PC-3 (cell line): ENCODE measurements at regions not wholly inside any gene's neighbourhood (a gene's known extent, or its start where the extent isn't known, plus 50 kb on each side); places are given as distances from the start of the nearest gene placed in this dataset.

Experiments
- ATAC-seq: fragments of 200-7000 bp; cut with Tn5 transposase; 2 replicates; pipeline ENCODE4 v1.9.1; 2020; ENCODE audit warnings: mild to moderate bottlenecking, moderate library complexity
- BruUV-seq: library from RNA; stranded (reverse); fragments of 400-500 nt; replicated peaks from 2 replicates; lab custom pipeline; 2021; lab: Mats Ljungman, UMichigan
- CTCF ChIA-PET: fragments of 300-600 bp; sonication (Branson Sonifier 250); formaldehyde crosslinking; loops from one replicate; lab custom pipeline; 2022; ENCODE audit warnings: antibody characterized with exemption; lab: Charles Lee
- POLR2A ChIA-PET: fragments of 300-600 bp; sonication (Branson Sonifier 250); formaldehyde crosslinking; loops from one replicate; lab custom pipeline; 2022; ENCODE audit warnings: antibody characterized with exemption; ENCODE audit not compliant: unreplicated experiment; lab: Charles Lee
- DNase-seq: peaks from one replicate; pipeline ENCODE4 v3.0.0-alpha.2; 2015
- H2AFZ ChIP-seq: fragments of 300-600 bp; sonication (generic); 2 replicates; pipeline ENCODE4 v1.6.0; 2016; ENCODE audit warnings: antibody characterized with exemption, low read length
- H3F3A ChIP-seq: fragments of 300-600 bp; sonication (generic); one replicate; pipeline ENCODE4 v1.6.0; 2017; ENCODE audit warnings: antibody characterized with exemption, low read length, control low read depth, mild to moderate bottlenecking; ENCODE audit not compliant: unreplicated experiment
- H3K27ac ChIP-seq: fragments of 300-600 bp; sonication (generic); 2 replicates; pipeline ENCODE4 v1.5.1; 2016; ENCODE audit warnings: mild to moderate bottlenecking, low read length
- H3K27me3 ChIP-seq: fragments of 300-600 bp; sonication (generic); 2 replicates; pipeline ENCODE4 v1.6.1; 2016; ENCODE audit warnings: low read length, mixed read lengths
- H3K36me3 ChIP-seq: fragments of 300-600 bp; sonication (generic); 2 replicates; pipeline ENCODE4 v1.6.1; 2016; ENCODE audit warnings: low read depth, mixed run types, low read length, mixed read lengths
- H3K4me1 ChIP-seq: fragments of 300-600 bp; sonication (generic); 2 replicates; pipeline ENCODE4 v1.5.1; 2016; ENCODE audit warnings: low read length; ENCODE audit not compliant: insufficient read depth
- H3K4me2 ChIP-seq: fragments of 300-600 bp; sonication (generic); 2 replicates; pipeline ENCODE4 v1.6.0; 2016; ENCODE audit warnings: low read length
- H3K4me3 ChIP-seq: fragments of 300-600 bp; sonication (generic); 2 replicates; pipeline ENCODE4 v1.5.1; 2016; ENCODE audit warnings: mild to moderate bottlenecking, low read length, mixed read lengths
- H3K79me2 ChIP-seq: fragments of 300-600 bp; sonication (generic); 2 replicates; pipeline ENCODE4 v1.6.1; 2017; ENCODE audit warnings: low read length, mixed read lengths
- H3K9ac ChIP-seq: fragments of 300-600 bp; sonication (generic); 2 replicates; pipeline ENCODE4 v1.6.0; 2016; ENCODE audit warnings: mild to moderate bottlenecking, low read length
- H3K9me2 ChIP-seq: fragments of 300-600 bp; sonication (generic); replicated peaks from 2 replicates; pipeline ENCODE4 v1.6.1; 2016; ENCODE audit warnings: mixed run types, low read length, mixed read lengths
- H3K9me3 ChIP-seq: fragments of 300-600 bp; sonication (generic); 2 replicates; pipeline ENCODE4 v1.6.1; 2016; ENCODE audit warnings: low read length, mixed read lengths
- H4K20me1 ChIP-seq: fragments of 300-600 bp; sonication (generic); 2 replicates; pipeline ENCODE4 v1.6.1; 2016; ENCODE audit warnings: low read length, mixed read lengths
- EZH2 ChIP-seq: fragments of 300-600 bp; sonication (generic); IDR thresholded peaks from one replicate; pipeline ENCODE4 v1.6.1; 2017; ENCODE audit warnings: antibody characterized with exemption, mild to moderate bottlenecking, low read length; ENCODE audit not compliant: unreplicated experiment
- EZH2phosphoT487 ChIP-seq: fragments of 300-600 bp; sonication (generic); IDR thresholded peaks from 2 replicates; pipeline ENCODE4 v1.6.1; 2018; ENCODE audit warnings: mild to moderate bottlenecking, antibody characterized with exemption, low read length, borderline replicate concordance
- intact Hi-C: fragments of 100-400 bp; cut with micrococcal nuclease; formaldehyde crosslinking; loops from 2 replicates; pipeline ENCODE4 v1.9.0; 2023
- TF ChIP-seq, protein P1 (sequence below): fragments of 300-600 bp; sonication (generic); conservative IDR thresholded peaks from 2 replicates; pipeline ENCODE4 v1.5.1; 2017; ENCODE audit warnings: antibody characterized with exemption, low read depth, mild to moderate bottlenecking, low read length

DNA sequence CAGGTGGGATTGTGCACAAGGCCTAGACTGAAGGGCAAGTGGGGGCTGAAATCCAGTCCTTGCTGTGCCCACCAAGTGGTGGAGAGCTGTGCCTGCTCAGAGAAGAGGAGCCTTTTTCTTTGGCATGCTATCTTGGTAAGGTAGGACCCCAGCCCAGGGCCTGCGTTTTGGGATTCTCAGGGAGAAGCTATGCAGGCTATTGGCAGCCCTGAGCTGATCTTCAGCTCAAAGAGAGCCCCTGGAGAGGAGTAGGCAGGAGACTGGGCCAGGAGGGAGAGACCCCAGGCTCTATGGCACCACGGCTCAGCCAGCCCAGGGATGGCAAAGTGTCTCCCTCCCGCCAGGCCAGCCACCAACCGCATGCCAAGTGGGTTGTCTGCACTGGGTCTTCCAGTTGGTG lies 119.2 kb upstream of the PCBD1 start:
- no peaks in the 10 kb centered on the region for H3F3A ChIP-seq
- H3K9ac ChIP-seq, result no peak overlapping the region
- POLR2A ChIA-PET, result interaction anchor here (0.5 kb wide), 1 partner anchor 503 kb away, joined by 4 read pairs; no protein-coding TSS in a partner anchor
- H3K9me2 ChIP-seq, result no peaks in the 10 kb centered on the region
- no peak overlapping the region for H3K4me3 ChIP-seq
- CTCF ChIA-PET, result no interaction called here
- no peaks in the 10 kb centered on the region for H3K36me3 ChIP-seq
- H2AFZ ChIP-seq, result no peak overlapping the region
- no peak overlapping the region for H3K27ac ChIP-seq
- TF ChIP-seq, protein P1, sequence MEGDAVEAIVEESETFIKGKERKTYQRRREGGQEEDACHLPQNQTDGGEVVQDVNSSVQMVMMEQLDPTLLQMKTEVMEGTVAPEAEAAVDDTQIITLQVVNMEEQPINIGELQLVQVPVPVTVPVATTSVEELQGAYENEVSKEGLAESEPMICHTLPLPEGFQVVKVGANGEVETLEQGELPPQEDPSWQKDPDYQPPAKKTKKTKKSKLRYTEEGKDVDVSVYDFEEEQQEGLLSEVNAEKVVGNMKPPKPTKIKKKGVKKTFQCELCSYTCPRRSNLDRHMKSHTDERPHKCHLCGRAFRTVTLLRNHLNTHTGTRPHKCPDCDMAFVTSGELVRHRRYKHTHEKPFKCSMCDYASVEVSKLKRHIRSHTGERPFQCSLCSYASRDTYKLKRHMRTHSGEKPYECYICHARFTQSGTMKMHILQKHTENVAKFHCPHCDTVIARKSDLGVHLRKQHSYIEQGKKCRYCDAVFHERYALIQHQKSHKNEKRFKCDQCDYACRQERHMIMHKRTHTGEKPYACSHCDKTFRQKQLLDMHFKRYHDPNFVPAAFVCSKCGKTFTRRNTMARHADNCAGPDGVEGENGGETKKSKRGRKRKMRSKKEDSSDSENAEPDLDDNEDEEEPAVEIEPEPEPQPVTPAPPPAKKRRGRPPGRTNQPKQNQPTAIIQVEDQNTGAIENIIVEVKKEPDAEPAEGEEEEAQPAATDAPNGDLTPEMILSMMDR, result no peak
- TF ChIP-seq EZH2, result no peak
- no peak for TF ChIP-seq EZH2phosphoT487
- intact Hi-C loops, result no loop called here
- H3K27me3 ChIP-seq, result peaks cover 23% of the 10 kb centered on the region
- H3K4me1 ChIP-seq, result no peaks in the 10 kb centered on the region
- ATAC-seq (no peak), DNase-seq (no peak)
- no peak overlapping the region for H3K4me2 ChIP-seq
- no peaks in the 10 kb centered on the region for H3K79me2 ChIP-seq
- H3K9me3 ChIP-seq, result no peaks in the 10 kb centered on the region
- H4K20me1 ChIP-seq, result no peaks in the 10 kb centered on the region
- no TSS peak for BruUV-seq

GRCh38 chr10:71008150-71008549 lies 119.8 kb upstream of the PCBD1 start:
- ChIA-PET CTCF (no interaction called here), POLR2A (no interaction called here)
- Histone ChIP-seq H4K20me1 (no peaks in the 10 kb centered on the region), H3K4me2 (no peak overlapping the region), H3K27ac (no peak overlapping the region), H3K36me3 (no peaks in the 10 kb centered on the region), H3K9me2 (no peaks in the 10 kb centered on the region), H3K27me3 (peaks cover 23% of the 10 kb centered on the region), H3K79me2 (no peaks in the 10 kb centered on the region), H3F3A (no peaks in the 10 kb centered on the region), H2AFZ (no peak overlapping the region), H3K9ac (no peak overlapping the region), H3K4me3 (no peak overlapping the region), H3K4me1 (no peaks in the 10 kb centered on the region), H3K9me3 (no peaks in the 10 kb centered on the region)
- no TSS peak for BruUV-seq
- TF ChIP-seq, protein P1, result no peak
- TF ChIP-seq EZH2phosphoT487 (no peak), EZH2 (no peak)
- intact Hi-C loops, result no loop called here
- DNase-seq (no peak), ATAC-seq (no peak)

DNA sequence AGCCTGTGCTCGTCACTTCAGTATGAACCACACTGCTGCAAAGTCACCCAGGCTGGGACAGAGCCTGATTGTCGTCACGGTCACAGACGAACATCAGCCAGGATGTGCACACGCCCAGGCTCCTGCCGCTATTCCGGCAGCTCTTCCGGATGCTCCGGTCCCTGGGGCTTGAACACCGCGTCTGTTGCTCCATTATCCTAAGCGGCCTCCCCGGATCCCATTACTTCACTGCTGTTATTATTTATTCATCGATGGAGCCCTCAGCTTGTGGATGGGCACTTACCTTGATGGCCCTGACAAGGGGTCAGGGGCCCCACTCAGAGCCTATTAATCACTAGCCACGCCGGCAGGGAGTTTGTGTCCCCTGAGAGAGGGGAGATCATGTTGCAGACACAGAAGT lies 120.8 kb upstream of the PCBD1 start:
- intact Hi-C loops, result no loop called here
- no peaks in the 10 kb centered on the region for H3K9me3 ChIP-seq
- H2AFZ ChIP-seq, result no peak overlapping the region
- no TSS peak for BruUV-seq
- TF ChIP-seq EZH2 (no peak), EZH2phosphoT487 (no peak)
- TF ChIP-seq, protein P1, result no peak
- H3K4me3 ChIP-seq, result no peak overlapping the region
- DNase-seq (no peak), ATAC-seq (no peak)
- no peaks in the 10 kb centered on the region for H3K36me3 ChIP-seq
- H3K9me2 ChIP-seq, result no peaks in the 10 kb centered on the region
- H3K4me2 ChIP-seq, result no peak overlapping the region
- no peaks in the 10 kb centered on the region for H3F3A ChIP-seq
- CTCF ChIA-PET, result interaction anchor here (0.6 kb wide), 1 partner anchor 193 kb away, joined by 6 read pairs; the partner anchor contains the start of gene SGPL1
- H3K4me1 ChIP-seq, result no peaks in the 10 kb centered on the region
- peaks cover 31% of the 10 kb centered on the region for H3K27me3 ChIP-seq
- H3K27ac ChIP-seq, result no peak overlapping the region
- H4K20me1 ChIP-seq, result no peaks in the 10 kb centered on the region
- H3K79me2 ChIP-seq, result no peaks in the 10 kb centered on the region
- no peak overlapping the region for H3K9ac ChIP-seq
- POLR2A ChIA-PET, result no interaction called here
